Mesendoderm (in vitro differentiated cells): ENCODE measurements at regions not wholly inside any gene's neighbourhood (a gene's known extent, or its start where the extent isn't known, plus 50 kb on each side); places are given as distances from the start of the nearest gene placed in this dataset.

Experiments
- DNase-seq: peaks from one replicate; pipeline ENCODE4 v3.0.0; 2013
- H2AK5ac ChIP-seq: 2 replicates; pipeline ENCODE4 v1.6.1; 2013; ENCODE audit warnings: low read length, inconsistent platforms
- H2BK120ac ChIP-seq: 2 replicates; pipeline ENCODE4 v1.6.1; 2013; ENCODE audit warnings: low read depth, mild to moderate bottlenecking, low read length, moderate library complexity, mixed read lengths
- H2BK15ac ChIP-seq: replicated peaks from 2 replicates; pipeline ENCODE4 v1.6.1; 2013; ENCODE audit warnings: low read depth, mild to moderate bottlenecking, moderate library complexity
- H2BK5ac ChIP-seq: 2 replicates; pipeline ENCODE4 v1.6.1; 2013; ENCODE audit warnings: low read length, inconsistent platforms
- H3K18ac ChIP-seq: 2 replicates; pipeline ENCODE4 v1.6.1; 2013; ENCODE audit warnings: mild to moderate bottlenecking, low read length, mixed read lengths
- H3K23ac ChIP-seq: one replicate; pipeline ENCODE4 v1.6.1; 2013; ENCODE audit warnings: low read length
- H3K27ac ChIP-seq: 2 replicates; pipeline ENCODE4 v1.5.1; 2013; ENCODE audit warnings: low read depth, mild to moderate bottlenecking, inconsistent platforms, low read length, moderate library complexity
- H3K27me3 ChIP-seq: 2 replicates; pipeline ENCODE4 v1.6.1; 2013; ENCODE audit warnings: low read length, control low read depth, mild to moderate bottlenecking, inconsistent platforms; ENCODE audit not compliant: insufficient read depth, poor library complexity
- H3K36me3 ChIP-seq: 2 replicates; pipeline ENCODE4 v1.6.1; 2013; ENCODE audit warnings: low read length, inconsistent platforms; ENCODE audit not compliant: control insufficient read depth, insufficient read depth
- H3K4ac ChIP-seq: one replicate; pipeline ENCODE4 v1.6.1; 2013; ENCODE audit warnings: low read depth, mild to moderate bottlenecking, low read length, moderate library complexity
- H3K4me1 ChIP-seq: 2 replicates; pipeline ENCODE4 v1.6.1; 2013; ENCODE audit warnings: low read depth, low read length, inconsistent platforms; ENCODE audit not compliant: control insufficient read depth
- H3K4me2 ChIP-seq: 2 replicates; pipeline ENCODE4 v1.6.1; 2013; ENCODE audit warnings: low read length
- H3K4me3 ChIP-seq: 2 replicates; pipeline ENCODE4 v1.5.1; 2013; ENCODE audit warnings: mild to moderate bottlenecking, low read length
- H3K56ac ChIP-seq: one replicate; pipeline ENCODE4 v1.6.1; 2013; ENCODE audit warnings: low read length
- H3K79me1 ChIP-seq: 2 replicates; pipeline ENCODE4 v1.6.1; 2013; ENCODE audit warnings: low read length, inconsistent platforms
- H3K79me2 ChIP-seq: 2 replicates; pipeline ENCODE4 v1.6.1; 2013; ENCODE audit warnings: mild to moderate bottlenecking, low read length; ENCODE audit not compliant: control insufficient read depth, insufficient read depth
- H3K9ac ChIP-seq: 2 replicates; pipeline ENCODE4 v1.6.1; 2013; ENCODE audit warnings: low read length, inconsistent platforms
- H4K5ac ChIP-seq: one replicate; pipeline ENCODE4 v1.6.1; 2013; ENCODE audit warnings: low read length
- H4K8ac ChIP-seq: one replicate; pipeline ENCODE4 v1.6.1; 2013; ENCODE audit warnings: low read depth, mild to moderate bottlenecking, control low read depth, low read length, moderate library complexity
- WGBS: extraction: QIAGEN DNeasy Blood & Tissue Kit; methylation state at CpG from one replicate; pipeline ENCODE4 v1.1.7; 2013; ENCODE audit warnings: low lambda C conversion rate, missing lambda C conversion rate; ENCODE audit not compliant: insufficient coverage; ENCODE audit errors: extremely low coverage; 5-methylcytosine and 5-hydroxymethylcytosine counted together

GRCh38 chr10:29124864-29125263 is 164.0 kb upstream of the LYZL1 start:
- WGBS = no CpG with 5 or more reads among the region's 6 CpGs
- H2BK5ac ChIP-seq = peak overlapping the region; percentile 32

GRCh38 chr10:29127037-29127700 is 161.7 kb upstream of the LYZL1 start:
- no peaks in the 10 kb centered on the region for H3K27me3 ChIP-seq
- H3K18ac ChIP-seq = peak overlapping the region; percentile 97
- H3K56ac ChIP-seq = peak overlapping the region; percentile 71
- H3K79me1 ChIP-seq = no peaks in the 10 kb centered on the region
- H3K27ac ChIP-seq = peak overlapping the region; percentile 67
- H4K8ac ChIP-seq = peak overlapping the region; percentile 81
- H3K36me3 ChIP-seq = no peaks in the 10 kb centered on the region
- H2BK5ac ChIP-seq = peak overlapping the region; percentile 90
- no peak overlapping the region for H2AK5ac ChIP-seq
- H3K79me2 ChIP-seq = no peaks in the 10 kb centered on the region
- peaks cover 6% of the 10 kb centered on the region for H3K4me1 ChIP-seq
- peak overlapping the region; percentile 51 for H3K23ac ChIP-seq
- H2BK15ac ChIP-seq = peak overlapping the region; percentile 85
- DNase-seq = peak; percentile 63
- H3K9ac ChIP-seq = peak overlapping the region; percentile 18
- 100% methylated on average over 1 of the region's 7 CpGs for WGBS
- H4K5ac ChIP-seq = no peak overlapping the region
- no peak overlapping the region for H3K4me3 ChIP-seq
- H2BK120ac ChIP-seq = peak overlapping the region; percentile 79
- H3K4me2 ChIP-seq = no peak overlapping the region
- peak overlapping the region; percentile 97 for H3K4ac ChIP-seq

More at GRCh38 chr10:29124864-29125263, 164.0 kb upstream of the LYZL1 start:
- Histone ChIP-seq H3K27ac (no peak overlapping the region), H3K18ac (peak overlapping the region; percentile 56), H3K56ac (no peak overlapping the region), H3K9ac (no peak overlapping the region), H3K4me2 (no peak overlapping the region), H2BK120ac (no peak overlapping the region), H3K36me3 (no peaks in the 10 kb centered on the region), H3K4ac (peak overlapping the region; percentile 26), H2AK5ac (peak overlapping the region; percentile 92), H3K79me2 (no peaks in the 10 kb centered on the region), H2BK15ac (peak overlapping the region; percentile 93), H3K4me3 (no peak overlapping the region), H4K5ac (no peak overlapping the region), H3K79me1 (no peaks in the 10 kb centered on the region), H3K23ac (no peak overlapping the region), H3K27me3 (no peaks in the 10 kb centered on the region), H4K8ac (no peak overlapping the region), H3K4me1 (peaks cover 6% of the 10 kb centered on the region)
- DNase-seq = no peak

DNA sequence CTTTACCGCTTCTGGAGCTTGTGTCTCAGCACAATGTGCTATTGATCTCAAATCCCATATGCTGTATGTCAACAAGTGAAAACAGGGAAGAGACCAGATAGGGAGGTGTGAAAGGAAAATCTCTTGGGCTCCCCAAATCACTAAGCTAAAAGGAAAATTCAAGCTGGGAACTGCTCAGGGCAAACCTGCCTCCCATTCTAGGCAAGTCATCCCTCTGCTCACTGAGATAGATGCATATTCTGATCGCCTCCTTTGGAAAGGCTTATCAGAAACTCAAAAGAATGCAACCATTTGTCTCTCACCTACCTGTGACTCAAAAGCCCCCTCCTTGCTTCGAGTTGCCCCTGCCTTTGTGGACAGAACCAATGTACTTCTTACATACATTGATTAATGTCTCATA is 161.1 kb upstream of the LYZL1 start:
- H4K8ac ChIP-seq = peak overlapping the region; percentile 81
- H2BK120ac ChIP-seq = peak overlapping the region; percentile 98
- H3K9ac ChIP-seq = no peak overlapping the region
- H4K5ac ChIP-seq = no peak overlapping the region
- H3K36me3 ChIP-seq = no peaks in the 10 kb centered on the region
- H3K4me3 ChIP-seq = no peak overlapping the region
- no CpG with 5 or more reads among the region's 3 CpGs for WGBS
- H3K79me1 ChIP-seq = no peaks in the 10 kb centered on the region
- peak overlapping the region; percentile 57 for H3K27ac ChIP-seq
- H2AK5ac ChIP-seq = no peak overlapping the region
- DNase-seq = peak; percentile 90
- H3K27me3 ChIP-seq = no peaks in the 10 kb centered on the region
- H3K4me2 ChIP-seq = no peak overlapping the region
- peaks cover 6% of the 10 kb centered on the region for H3K4me1 ChIP-seq
- peak overlapping the region; percentile 60 for H2BK5ac ChIP-seq
- peak overlapping the region; percentile 94 for H3K18ac ChIP-seq
- no peak overlapping the region for H3K23ac ChIP-seq
- H3K56ac ChIP-seq = no peak overlapping the region
- no peak overlapping the region for H2BK15ac ChIP-seq
- no peaks in the 10 kb centered on the region for H3K79me2 ChIP-seq
- H3K4ac ChIP-seq = peak overlapping the region; percentile 91

DNA sequence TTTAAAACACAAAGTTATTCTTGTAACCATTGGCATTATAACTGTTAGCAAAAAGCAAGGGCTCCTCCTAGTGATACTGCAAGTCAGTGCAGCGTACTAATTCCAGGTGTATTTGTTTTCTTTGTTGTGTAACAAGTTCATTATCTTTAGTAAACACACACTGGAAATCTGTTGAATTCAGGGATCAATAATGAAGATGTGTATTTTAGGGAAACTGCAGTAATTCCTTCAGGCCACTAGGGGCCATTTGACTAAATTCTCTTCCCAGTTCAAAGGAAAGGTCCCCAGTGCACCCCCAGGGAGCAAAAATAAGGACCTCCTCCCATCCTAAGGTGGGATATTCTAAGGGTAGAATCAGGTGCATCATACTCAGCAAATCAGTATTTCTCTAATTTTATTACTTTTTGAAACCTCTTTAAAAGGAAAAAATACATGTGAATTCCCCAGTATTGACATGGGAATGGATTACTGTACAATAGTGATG is 158.6 kb upstream of the LYZL1 start:
- Histone ChIP-seq H3K79me1 (no peaks in the 10 kb centered on the region), H3K4me1 (peaks cover 6% of the 10 kb centered on the region), H3K9ac (no peak overlapping the region), H4K8ac (no peak overlapping the region), H3K4me3 (no peak overlapping the region), H2BK15ac (no peak overlapping the region), H3K18ac (no peak overlapping the region), H2BK120ac (no peak overlapping the region), H4K5ac (no peak overlapping the region), H3K23ac (no peak overlapping the region), H2AK5ac (no peak overlapping the region), H3K4ac (no peak overlapping the region), H3K79me2 (no peaks in the 10 kb centered on the region), H3K36me3 (no peaks in the 10 kb centered on the region), H3K27me3 (no peaks in the 10 kb centered on the region), H3K56ac (no peak overlapping the region), H3K4me2 (no peak overlapping the region), H3K27ac (no peak overlapping the region), H2BK5ac (no peak overlapping the region)
- DNase-seq = peak; percentile 86
- no CpG with 5 or more reads among the region's 1 CpG for WGBS

DNA sequence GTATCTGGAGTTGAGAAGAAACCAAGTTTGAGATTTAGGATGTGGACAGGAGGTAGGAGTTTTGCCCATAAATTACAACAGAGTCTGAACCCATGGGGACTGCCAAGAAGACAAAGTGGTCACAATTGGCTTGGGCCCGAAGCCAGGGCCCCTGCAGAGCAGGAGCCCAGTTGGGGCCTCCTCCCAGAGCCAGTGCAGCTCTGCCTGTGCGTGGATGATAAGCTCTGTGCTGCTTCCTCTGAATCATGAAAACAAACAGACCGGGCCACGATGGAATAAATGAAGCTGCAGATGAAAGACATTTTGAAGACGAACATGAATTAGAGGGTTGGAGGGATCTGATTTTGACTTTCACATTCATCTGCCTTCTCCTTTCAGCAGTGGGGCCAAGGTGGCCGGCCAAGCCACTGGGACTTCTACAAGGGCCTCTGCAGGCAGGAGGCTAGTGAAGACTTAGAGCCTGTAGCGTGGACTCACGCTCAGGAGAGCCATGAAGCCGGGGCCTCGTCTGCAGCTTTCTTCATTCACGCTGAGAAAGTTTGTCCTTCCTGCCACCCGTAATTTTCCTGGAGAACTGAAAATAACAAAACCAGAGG is 156.8 kb upstream of the LYZL1 start:
- Histone ChIP-seq H3K79me1 (no peaks in the 10 kb centered on the region), H3K4ac (peak overlapping the region; percentile 78), H4K5ac (no peak overlapping the region), H3K4me2 (no peak overlapping the region), H2BK120ac (no peak overlapping the region), H3K79me2 (no peaks in the 10 kb centered on the region), H2BK15ac (no peak overlapping the region), H3K27me3 (no peaks in the 10 kb centered on the region), H4K8ac (no peak overlapping the region), H3K56ac (peak overlapping the region; percentile 6), H3K9ac (no peak overlapping the region), H2AK5ac (peak overlapping the region; percentile 15), H3K27ac (no peak overlapping the region), H2BK5ac (peak overlapping the region; percentile 15), H3K36me3 (no peaks in the 10 kb centered on the region), H3K4me1 (peaks cover 1% of the 10 kb centered on the region), H3K23ac (no peak overlapping the region), H3K4me3 (no peak overlapping the region), H3K18ac (peak overlapping the region; percentile 13)
- no CpG with 5 or more reads among the region's 12 CpGs for WGBS
- no peak for DNase-seq
